Vagina (tissue), 2 donors: ENCODE measurements at regions not wholly inside any gene's neighbourhood (a gene's known extent, or its start where the extent isn't known, plus 50 kb on each side); places are given as distances from the start of the nearest gene placed in this dataset.

ENCODE experiments used
- CTCF ChIP-seq, 3 experiments: fragments of 450-650 bp in 2 of 3; fragments of 200-600 bp in 1 of 3; sonication (generic) in 1 of 3; IDR thresholded peaks; one replicate each; pipeline ENCODE4 v1.5.1; 2017 to 2019; ENCODE audit warnings: antibody characterized with exemption in 3 of 3, mild to moderate bottlenecking in 2 of 3, moderate library complexity in 2 of 3
- POLR2A ChIP-seq, 2 donors: fragments of 450-650 bp; IDR thresholded peaks; one replicate each; pipeline ENCODE4 v1.6.1; 2017; ENCODE audit warnings: antibody characterized with exemption in 2 of 2, mild to moderate bottlenecking in 2 of 2, moderate library complexity in 2 of 2
- POLR2AphosphoS5 ChIP-seq, 2 donors: sonication (generic); formaldehyde crosslinking; IDR thresholded peaks; one replicate each; pipeline ENCODE4 v1.9.0; 2017; ENCODE audit warnings: antibody characterized with exemption in 2 of 2, mild to moderate bottlenecking in 2 of 2, low read depth in 1 of 2; ENCODE audit not compliant: insufficient read depth in 1 of 2

GRCh38 chr5:74303578-74303977 lies 336.9 kb downstream of the ENC1 start:
- no peak for TF ChIP-seq CTCF (IDR thresholded peaks at IDR 0.05)
- no peak for TF ChIP-seq POLR2AphosphoS5 (IDR thresholded peaks at IDR 0.05; ENCODE audit: insufficient read depth in 1 of 2, low read depth in 1 of 2)
- TF ChIP-seq POLR2A (IDR thresholded peaks at IDR 0.05), result no peak
